ENCODE measurements at regions not wholly inside any gene's neighbourhood (a gene's known extent, or its start where the extent isn't known, plus 50 kb on each side); places are given as distances from the start of the nearest gene placed in this dataset.

GRCh38 chr13:55576389-55576788 lies 1564.3 kb upstream of the PRR20A start (continued):
- TF ChIP-seq EMX1 (CRISPR knock-in tag; IDR thresholded peaks at IDR 0.05) = 0 out of 2 replicates have a peak, but pooled peaks have one; percentile 17
- TF ChIP-seq ZMAT4 (CRISPR knock-in tag; IDR thresholded peaks at IDR 0.05) = 0 out of 2 replicates have a peak, but pooled peaks have one; percentile 16
- TF ChIP-seq CTCF (IDR thresholded peaks at IDR 0.05) = no peak
- TF ChIP-seq ZBTB21 (CRISPR knock-in tag; IDR thresholded peaks at IDR 0.05; ENCODE audit: borderline replicate concordance) = no peak
- peak; percentile 22; the same call in 1 of the 2 replicates for TF ChIP-seq AFF4 (CRISPR knock-in tag; IDR thresholded peaks at IDR 0.05; ENCODE audit: borderline replicate concordance)
- TF ChIP-seq TEAD4 (CRISPR knock-in tag; IDR thresholded peaks at IDR 0.05) = 0 out of 2 replicates have a peak, but pooled peaks have one; percentile 22
- TF ChIP-seq ZNF423 (CRISPR knock-in tag; IDR thresholded peaks at IDR 0.05) = no peak

GRCh38 chr13:55577082-55577846 lies 1563.5 kb upstream of the PRR20A start:
- no peaks in the 10 kb centered on the region; the same call in 1 of the 2 replicates for H3K27me3 Mint-ChIP-seq (ENCODE audit: low read depth)
- H3K36me3 Mint-ChIP-seq = peaks cover 62% of the 10 kb centered on the region
- no peaks in the 10 kb centered on the region for H3K9me3 Mint-ChIP-seq
- DNase-seq (ENCODE audit: low spot score) = no peak
- peak overlapping the region; percentile 98 for H3K27ac Mint-ChIP-seq
- ATAC-seq = peak; percentile 12
- POLR2A ChIA-PET = interaction anchor here (0.9 to 1.4 kb wide), 2 partner anchors 9 to 79 kb away, joined by 6 to 8 read pairs; no protein-coding TSS in a partner anchor
- peak overlapping the region; percentile 82 for H3K4me3 Mint-ChIP-seq
- H3K4me1 Mint-ChIP-seq = peaks cover 46% of the 10 kb centered on the region
- CTCF ChIA-PET = no interaction called here
- no peak for TF ChIP-seq NFYB (CRISPR knock-in tag; conservative IDR thresholded peaks at IDR 0.05; ENCODE audit: low read depth)
- peak; percentile 49; the same call in 1 of the 2 replicates for TF ChIP-seq PRRX2 (CRISPR knock-in tag; IDR thresholded peaks at IDR 0.05)
- TF ChIP-seq TEAD1 (CRISPR knock-in tag; IDR thresholded peaks at IDR 0.05) = 0 out of 2 replicates have a peak, but pooled peaks have one; percentile 27
- TF ChIP-seq USF1 (CRISPR knock-in tag; IDR thresholded peaks at IDR 0.05) = no peak; the same call in 1 of the 2 replicates
- 0 out of 2 replicates have a peak, but pooled peaks have one; percentile 45 for TF ChIP-seq ARID4B (CRISPR knock-in tag; IDR thresholded peaks at IDR 0.05; ENCODE audit: borderline replicate concordance)
- 0 out of 2 replicates have a peak, but pooled peaks have one; percentile 51 for TF ChIP-seq AR (CRISPR knock-in tag; IDR thresholded peaks at IDR 0.05)
- TF ChIP-seq ZNF532 (CRISPR knock-in tag; IDR thresholded peaks at IDR 0.05; ENCODE audit: borderline replicate concordance) = 0 out of 2 replicates have a peak, but pooled peaks have one; percentile 3
- TF ChIP-seq EMX1 (CRISPR knock-in tag; IDR thresholded peaks at IDR 0.05) = peak; percentile 82; the same call in 1 of the 2 replicates
